IMR-90 (cell line): ENCODE measurements at regions not wholly inside any gene's neighbourhood (a gene's known extent, or its start where the extent isn't known, plus 50 kb on each side); places are given as distances from the start of the nearest gene placed in this dataset.

Experiments
- BHLHE40 ChIP-seq: fragments of 150-350 bp; IDR thresholded peaks from 2 replicates; pipeline ENCODE4 v1.6.1; 2016; ENCODE audit warnings: mild to moderate bottlenecking, low read depth, low read length
- CHD1 ChIP-seq: IDR thresholded peaks from 2 replicates; pipeline ENCODE4 v1.6.1; 2012; ENCODE audit warnings: low read depth, low read length, improper control_type of control experiment
- MAFK ChIP-seq: IDR thresholded peaks from 2 replicates; pipeline ENCODE4 v1.6.1; 2012; ENCODE audit warnings: low read depth, low read length, improper control_type of control experiment
- MAZ ChIP-seq: IDR thresholded peaks from 2 replicates; pipeline ENCODE4 v1.6.1; 2012; ENCODE audit warnings: low read depth, mild to moderate bottlenecking, low read length, improper control_type of control experiment, moderate library complexity, borderline replicate concordance
- POLR2A ChIP-seq: IDR thresholded peaks from 2 replicates; pipeline ENCODE4 v1.6.1; 2012; ENCODE audit warnings: mild to moderate bottlenecking, low read depth, low read length
- TF ChIP-seq, protein P1 (sequence below): conservative IDR thresholded peaks from 2 replicates; pipeline ENCODE4 v1.5.1; 2012; ENCODE audit warnings: mild to moderate bottlenecking, low read depth, low read length, improper control_type of control experiment
- TF ChIP-seq, protein P2 (sequence below): fragments of 150-350 bp; IDR thresholded peaks from 2 replicates; pipeline ENCODE4 v1.6.1; 2017; ENCODE audit warnings: mild to moderate bottlenecking, antibody characterized with exemption, low read length, low read depth

DNA sequence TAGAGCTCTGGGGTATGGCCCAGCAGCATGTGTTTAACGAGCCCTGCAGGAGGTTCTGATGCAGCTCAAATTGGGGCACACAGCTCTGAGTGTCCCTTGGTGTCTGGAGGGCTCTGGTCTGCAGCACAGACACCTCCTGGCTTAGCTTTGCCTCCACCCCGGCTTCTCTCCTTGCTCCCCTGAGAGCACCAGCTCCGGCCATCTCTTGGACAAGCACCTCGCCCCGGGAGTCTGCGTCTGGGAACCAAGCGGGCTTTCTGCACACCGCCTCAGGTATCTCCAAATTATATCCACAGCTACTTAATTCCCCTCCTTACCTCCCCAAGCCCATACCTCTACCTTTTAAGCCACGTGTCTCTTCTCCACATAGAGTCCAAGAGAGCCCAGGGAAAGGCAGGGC is 83.7 kb upstream of the IRX4 start:
- TF ChIP-seq POLR2A, result no peak
- TF ChIP-seq, protein P1, sequence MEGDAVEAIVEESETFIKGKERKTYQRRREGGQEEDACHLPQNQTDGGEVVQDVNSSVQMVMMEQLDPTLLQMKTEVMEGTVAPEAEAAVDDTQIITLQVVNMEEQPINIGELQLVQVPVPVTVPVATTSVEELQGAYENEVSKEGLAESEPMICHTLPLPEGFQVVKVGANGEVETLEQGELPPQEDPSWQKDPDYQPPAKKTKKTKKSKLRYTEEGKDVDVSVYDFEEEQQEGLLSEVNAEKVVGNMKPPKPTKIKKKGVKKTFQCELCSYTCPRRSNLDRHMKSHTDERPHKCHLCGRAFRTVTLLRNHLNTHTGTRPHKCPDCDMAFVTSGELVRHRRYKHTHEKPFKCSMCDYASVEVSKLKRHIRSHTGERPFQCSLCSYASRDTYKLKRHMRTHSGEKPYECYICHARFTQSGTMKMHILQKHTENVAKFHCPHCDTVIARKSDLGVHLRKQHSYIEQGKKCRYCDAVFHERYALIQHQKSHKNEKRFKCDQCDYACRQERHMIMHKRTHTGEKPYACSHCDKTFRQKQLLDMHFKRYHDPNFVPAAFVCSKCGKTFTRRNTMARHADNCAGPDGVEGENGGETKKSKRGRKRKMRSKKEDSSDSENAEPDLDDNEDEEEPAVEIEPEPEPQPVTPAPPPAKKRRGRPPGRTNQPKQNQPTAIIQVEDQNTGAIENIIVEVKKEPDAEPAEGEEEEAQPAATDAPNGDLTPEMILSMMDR, result no peak
- TF ChIP-seq, protein P2, sequence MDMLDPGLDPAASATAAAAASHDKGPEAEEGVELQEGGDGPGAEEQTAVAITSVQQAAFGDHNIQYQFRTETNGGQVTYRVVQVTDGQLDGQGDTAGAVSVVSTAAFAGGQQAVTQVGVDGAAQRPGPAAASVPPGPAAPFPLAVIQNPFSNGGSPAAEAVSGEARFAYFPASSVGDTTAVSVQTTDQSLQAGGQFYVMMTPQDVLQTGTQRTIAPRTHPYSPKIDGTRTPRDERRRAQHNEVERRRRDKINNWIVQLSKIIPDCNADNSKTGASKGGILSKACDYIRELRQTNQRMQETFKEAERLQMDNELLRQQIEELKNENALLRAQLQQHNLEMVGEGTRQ, result no peak
- no peak for TF ChIP-seq BHLHE40
- TF ChIP-seq MAFK, result no peak
- no peak for TF ChIP-seq CHD1
- TF ChIP-seq MAZ, result no peak
